NCI-H2107 treated with DMSO at 0.1 percent for 48 hours (cell line): ENCODE measurements at regions not wholly inside any gene's neighbourhood (a gene's known extent, or its start where the extent isn't known, plus 50 kb on each side); places are given as distances from the start of the nearest gene placed in this dataset.
A peak's percentile ranks its signal among the peaks of the same experiment; 100 is the strongest.

Source experiments
- DNase-seq: peaks from one replicate; lab custom pipeline; 2025; ENCODE audit not compliant: unreplicated experiment; lab: John Stamatoyannopoulos, UW

DNA sequence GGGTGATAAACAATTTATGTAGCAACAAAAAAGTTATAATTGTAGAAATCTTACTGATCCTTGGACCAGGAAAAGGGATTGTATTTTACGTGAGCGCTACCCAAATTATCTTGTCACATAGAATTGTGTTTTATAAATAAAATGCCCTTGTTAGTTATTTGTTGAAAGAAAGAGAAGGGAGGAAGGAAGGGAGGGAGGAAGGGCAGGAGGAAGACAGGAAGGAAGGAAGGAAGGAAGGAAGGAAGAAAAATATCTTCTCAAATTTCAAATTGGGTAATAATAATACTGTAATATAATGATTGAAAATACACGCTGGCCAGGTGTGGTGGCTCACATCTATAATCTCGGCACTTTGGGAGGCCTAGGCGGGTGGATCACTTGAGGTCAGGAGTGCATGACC is 206.2 kb upstream of the TLL1 start:
- DNase-seq = no peak

GRCh38 chr4:165667969-165668368 is 205.1 kb upstream of the TLL1 start:
- DNase-seq = no peak

DNA sequence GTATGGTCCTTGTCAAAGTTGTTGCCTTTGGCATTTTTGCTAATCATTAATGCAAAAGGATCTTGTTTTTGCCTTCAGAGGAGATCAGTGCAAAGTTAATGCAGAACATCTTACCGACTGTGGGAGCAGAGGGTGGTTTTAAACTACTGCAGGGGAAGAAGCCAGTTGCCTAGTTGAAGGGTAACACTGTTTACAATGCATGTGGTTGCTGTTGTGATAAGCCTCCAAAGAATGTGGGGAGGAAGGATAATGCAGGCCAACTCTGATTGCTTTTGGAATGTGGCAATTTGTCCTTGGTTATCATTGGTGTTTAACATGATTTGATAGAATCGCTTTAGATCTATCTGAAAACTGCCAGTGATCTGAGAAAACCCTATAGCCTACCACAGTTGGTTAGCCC is 204.3 kb upstream of the TLL1 start:
- no peak for DNase-seq

DNA sequence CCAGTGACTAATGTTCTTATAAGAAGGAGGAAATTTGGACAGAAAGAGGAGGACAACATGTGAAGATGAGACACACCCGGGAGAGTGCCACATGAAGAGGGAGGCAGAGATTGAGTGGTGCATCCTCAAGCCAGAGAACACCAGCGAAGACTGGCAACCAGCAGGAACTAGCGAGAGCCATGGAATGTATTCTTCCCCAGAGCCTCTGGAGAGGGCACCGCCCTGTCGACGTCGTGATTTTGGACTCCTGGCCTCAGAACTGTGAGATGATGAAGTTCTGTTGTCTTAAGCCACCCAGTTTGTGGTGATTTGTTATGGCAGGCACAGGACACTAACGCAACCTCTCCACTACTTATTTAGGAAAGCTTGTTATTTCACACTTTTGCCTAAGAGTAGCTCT is 196.0 kb upstream of the TLL1 start:
- no peak for DNase-seq

DNA sequence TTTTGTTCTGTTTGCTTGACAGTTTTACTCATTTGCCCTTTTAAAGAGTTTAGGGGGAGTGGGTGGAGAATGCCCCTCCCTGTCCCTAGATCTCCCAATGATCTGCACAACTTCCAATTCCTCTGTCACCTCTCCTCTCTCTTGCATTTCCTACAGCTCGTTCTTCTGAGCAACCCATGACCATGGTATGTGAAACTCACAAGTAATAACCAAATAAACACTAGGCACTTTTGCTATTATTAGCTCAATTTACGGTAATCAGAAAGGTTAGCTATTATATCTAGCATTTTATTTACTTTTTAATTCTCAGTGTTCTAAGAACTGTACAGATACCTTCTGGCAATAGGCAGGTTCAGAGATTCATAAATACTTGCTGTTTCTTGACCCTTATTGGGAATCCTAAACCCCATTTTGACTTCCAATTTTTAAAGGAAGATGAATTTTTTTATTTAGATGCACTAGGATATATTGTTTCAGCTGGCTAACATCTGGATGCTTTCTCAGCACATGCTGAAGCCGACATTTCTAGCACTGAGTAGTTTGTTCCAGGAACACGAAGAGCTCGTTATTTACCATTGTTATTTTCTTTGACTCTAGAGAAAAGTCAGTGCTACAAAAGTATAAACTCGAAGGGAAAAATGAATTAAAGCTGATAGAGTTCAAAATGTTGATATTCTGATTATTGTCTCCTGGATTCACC is 194.7 kb upstream of the TLL1 start:
- no peak for DNase-seq

DNA sequence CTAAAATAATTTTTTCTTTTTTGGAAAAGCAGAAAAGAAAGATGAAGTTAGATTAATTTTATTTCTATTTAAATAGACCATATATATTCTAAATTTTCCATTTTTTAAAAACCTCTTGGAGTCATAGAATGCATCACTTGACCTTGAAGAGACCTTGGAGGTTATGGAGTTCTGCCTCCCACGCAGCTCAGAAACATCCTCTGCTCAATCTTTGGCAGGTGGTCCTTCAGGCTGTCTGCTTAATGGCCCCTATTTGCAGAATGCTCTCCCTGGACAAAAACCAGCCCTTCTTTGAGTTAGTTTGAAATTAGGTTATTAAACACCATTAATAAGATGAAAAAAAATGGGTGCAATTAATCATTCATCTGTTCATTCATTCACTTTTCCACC is 194.1 kb upstream of the TLL1 start:
- DNase-seq = no peak

DNA sequence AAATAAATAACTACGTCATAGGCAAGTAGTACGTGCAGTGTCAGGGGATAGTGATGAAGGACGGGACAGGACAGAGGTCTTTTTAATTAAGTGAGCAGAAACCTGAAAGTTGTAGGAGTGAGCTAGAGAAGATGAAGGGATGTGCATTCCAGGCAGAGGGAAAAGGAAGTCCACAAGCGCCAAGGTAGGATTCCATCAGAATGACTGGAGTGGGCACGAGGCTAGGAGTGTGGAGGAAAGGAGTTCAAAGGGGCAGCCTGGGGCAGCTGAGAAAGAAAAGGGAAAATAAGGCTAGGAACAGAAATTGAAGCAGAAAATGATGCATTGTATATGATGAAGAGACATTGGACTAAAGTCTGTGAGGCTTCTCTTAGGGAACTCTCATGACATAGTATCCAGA is 192.2 kb upstream of the TLL1 start:
- DNase-seq = no peak

DNA sequence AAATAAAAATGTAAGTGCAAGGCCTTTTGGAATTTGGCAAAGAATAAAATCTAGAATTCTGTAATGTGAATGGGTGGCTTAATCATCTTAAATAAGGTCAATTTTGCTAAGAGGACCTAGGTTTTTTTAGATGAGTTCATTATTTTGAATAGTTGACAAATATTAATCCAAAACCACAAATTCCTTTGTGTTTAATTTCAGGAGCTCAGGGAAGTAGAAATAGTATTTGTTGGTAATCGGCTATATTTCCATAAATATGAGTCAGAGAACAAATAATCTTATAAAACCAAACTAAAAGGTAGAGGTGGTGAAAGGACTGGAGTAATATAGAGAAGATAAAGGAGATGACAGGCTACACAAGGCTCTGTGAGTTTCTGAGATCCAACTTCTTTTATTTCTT is 190.4 kb upstream of the TLL1 start:
- no peak for DNase-seq

DNA sequence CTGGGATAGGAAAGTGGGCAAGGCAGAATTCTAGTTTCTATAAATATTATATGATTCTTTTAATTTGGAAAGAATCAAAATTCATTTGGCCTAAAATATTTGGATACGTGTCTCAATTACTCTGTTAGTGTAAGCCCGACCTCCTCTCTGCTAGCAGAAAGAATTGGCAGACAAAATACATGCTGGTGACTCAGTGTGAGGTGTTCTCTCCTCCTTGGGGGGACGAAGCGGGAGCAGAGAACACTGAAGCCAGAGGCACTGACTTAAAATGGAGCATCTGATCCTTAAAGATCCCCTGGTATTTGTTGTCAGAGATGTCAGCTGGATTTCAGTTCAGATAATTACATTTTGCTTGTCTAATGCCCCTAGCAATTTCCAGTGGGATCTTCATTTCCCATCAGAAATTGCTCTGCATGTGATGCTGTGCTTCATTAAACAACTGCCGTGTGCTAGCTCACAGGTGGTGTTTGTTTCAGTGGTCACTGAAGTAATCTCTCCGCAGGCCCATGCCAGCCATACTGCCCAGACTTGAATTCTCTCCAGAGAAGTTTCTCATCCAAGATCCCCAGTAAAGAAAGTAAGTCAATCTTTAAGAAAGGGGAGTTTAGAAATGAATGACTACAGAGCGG is 188.7 kb upstream of the TLL1 start:
- DNase-seq = no peak

- no peak for DNase-seq
Observed at GRCh38 chr4:165686756-165687155, 186.3 kb upstream of the TLL1 start.

DNA sequence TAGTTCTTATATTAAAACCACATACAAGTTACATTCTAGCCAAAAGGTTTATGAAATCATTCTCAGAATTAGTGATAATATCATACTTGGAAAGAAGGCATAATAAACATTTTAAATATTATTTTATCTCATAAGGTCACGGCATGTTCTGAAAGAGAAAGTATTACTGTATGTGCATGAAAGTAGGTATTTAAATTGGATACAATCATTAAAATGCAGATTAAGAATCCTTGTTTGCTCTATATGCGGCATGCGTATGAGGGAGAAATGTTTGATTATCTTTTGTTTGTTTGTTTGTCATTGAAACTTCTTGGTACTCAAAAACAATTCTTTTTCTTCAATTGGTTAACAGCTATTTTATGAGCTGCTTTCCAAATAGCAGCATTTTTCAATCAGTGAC is 183.9 kb upstream of the TLL1 start:
- no peak for DNase-seq

DNA sequence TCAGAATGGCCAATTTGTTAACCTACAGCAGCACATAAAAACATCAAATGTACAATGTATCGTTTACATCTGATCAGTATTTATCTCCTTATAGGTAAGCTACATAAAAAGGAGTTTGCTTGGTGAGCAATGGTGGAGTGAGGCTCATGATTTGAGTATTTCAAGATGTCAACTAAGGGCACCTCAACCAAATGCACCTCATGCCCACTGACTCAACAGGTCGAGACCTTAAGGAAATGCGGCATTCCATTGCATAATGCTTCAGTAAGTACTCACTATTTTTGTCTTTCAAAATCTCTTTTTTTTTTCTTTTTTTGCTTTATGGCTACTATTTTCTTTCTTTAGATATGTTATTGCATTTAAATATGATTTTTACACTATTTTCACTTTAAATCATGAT is 181.0 kb upstream of the TLL1 start:
- no peak for DNase-seq

DNA sequence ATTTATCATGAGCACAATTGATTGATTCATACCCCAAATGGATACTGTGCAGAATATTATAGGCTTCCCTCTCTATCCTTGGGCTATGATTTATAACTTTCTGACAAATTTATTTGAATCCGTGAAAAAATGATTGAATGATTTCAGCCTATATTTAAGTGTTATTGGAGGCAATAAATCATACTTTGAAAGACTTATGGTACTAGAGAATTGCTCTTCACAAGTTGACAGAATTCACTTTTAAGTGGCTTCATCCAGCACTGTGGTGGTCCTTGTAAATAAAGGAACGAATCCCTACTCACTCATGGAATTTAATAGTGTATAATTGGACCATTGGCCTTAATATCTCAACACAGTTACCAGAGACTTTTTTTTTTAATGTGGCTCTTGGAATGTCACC is 174.8 kb upstream of the TLL1 start:
- no peak for DNase-seq

DNA sequence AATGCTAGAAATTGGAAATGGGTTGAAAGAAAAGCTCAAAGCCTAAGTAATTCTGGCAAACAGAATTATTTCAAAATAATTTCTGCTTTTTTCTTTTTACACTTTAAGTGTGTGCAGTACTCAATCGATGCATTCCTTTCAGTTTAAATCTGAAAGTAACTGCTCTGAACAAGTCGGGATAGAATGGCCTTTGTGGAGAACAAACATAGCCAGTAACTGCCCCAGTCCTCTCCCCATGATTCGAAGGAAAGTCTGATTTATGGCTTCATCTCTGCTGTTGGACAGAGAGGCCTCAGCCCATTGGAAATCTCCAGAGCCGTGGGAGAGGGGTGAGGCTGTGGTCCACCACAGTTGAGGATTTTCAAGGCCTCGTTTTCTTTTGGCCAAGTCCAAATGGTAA is 174.0 kb upstream of the TLL1 start:
- no peak for DNase-seq

- no peak for DNase-seq
Observed at GRCh38 chr4:165700855-165701254, 172.2 kb upstream of the TLL1 start.

DNA sequence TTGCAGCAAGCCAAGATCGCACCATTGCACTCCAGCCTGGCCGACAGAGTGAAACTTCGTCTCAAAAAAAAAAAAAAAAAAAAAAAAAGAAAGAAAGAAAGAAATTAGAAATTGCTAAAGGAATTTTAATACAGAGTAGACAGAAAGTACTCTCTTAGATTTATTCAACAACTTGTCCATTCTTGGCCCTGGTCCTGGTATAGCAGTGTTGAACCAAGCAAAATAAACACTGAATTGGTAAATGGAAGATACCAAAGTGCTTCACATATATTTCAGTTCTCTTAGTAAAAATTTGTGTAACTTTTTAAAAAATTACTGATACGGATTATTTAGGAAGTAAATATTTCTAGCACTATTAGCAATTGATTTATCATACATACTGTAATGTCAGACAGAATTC is 165.9 kb upstream of the TLL1 start:
- no peak for DNase-seq

DNA sequence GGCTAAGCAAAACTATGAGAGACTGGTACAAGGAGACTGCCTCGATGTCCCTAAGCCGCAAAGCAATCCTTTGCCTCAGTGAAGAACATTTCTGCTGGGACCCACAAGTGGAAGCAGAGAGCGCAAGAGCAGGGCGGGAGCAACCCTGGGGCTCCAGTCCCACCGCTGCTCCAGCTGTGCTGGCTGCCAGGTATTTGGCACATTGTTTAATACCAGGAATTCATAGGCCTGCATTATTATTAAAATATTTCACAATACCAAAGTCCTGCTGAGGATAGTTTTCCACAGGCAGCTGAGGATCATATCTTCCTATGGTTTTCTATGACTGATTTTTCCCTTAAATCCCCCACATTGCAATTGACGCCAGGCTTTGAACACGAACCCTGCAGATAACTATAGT is 163.5 kb upstream of the TLL1 start:
- DNase-seq = no peak

DNA sequence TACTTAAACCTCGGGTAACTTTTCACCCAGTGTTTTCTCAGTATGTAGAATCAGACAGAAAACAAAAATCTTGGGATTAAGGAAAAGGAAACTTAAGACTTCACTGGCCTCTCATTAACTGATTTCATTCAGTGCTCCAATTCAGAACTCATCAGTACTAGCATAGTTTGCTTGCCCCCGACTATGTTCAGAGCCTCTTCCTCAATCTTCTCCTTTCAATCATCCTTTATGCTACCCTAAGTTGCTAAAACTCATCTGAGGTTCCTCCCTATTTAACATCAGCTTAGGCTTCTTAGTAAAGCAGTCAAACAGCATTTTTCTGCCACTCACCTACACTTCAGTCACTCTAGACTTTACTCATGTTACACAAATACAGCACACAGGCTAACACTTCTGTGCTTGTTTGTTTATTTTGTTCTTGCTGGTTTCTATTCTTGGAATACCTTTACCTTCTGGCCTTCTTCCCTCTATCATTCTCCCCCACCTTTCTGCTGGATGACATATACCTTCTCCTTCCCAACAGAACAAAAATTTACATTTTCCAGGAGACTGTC is 163.0 kb upstream of the TLL1 start:
- DNase-seq = peak; percentile 13

GRCh38 chr4:165711436-165711835 is 161.6 kb upstream of the TLL1 start:
- DNase-seq = no peak

DNA sequence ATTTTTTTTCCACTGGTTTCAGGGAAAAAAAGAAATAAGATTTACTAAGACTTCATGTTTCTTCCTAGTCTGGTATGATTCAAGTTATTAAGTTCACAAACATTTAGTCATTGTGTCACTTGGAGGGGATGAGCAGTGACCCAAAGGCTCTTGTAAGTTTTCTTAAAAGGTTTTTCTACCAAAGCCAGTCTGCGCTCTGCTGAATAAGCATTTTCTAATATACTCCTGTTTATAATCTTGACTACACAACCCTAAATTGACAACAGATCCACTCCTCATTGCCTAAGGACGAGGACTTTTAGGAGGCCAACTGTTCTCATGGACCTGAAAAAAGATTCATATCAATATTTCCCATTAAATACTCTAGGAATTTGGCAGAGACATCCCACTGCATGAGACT is 161.1 kb upstream of the TLL1 start:
- DNase-seq = no peak

GRCh38 chr4:165714650-165715049 is 158.4 kb upstream of the TLL1 start:
- DNase-seq = no peak

GRCh38 chr4:165715211-165715610 is 157.8 kb upstream of the TLL1 start:
- DNase-seq = no peak

GRCh38 chr4:165715989-165716388 is 157.0 kb upstream of the TLL1 start:
- DNase-seq = no peak
